ENCODE measurements at regions not wholly inside any gene's neighbourhood (a gene's known extent, or its start where the extent isn't known, plus 50 kb on each side); places are given as distances from the start of the nearest gene placed in this dataset.

GRCh38 chr18:33875029-33875565 lies 297.1 kb downstream of the ASXL3 start:
- H3K4me3 ChIP-seq (ENCODE audit: low read depth, low read length), result no peak overlapping the region
- TF ChIP-seq, protein P1, sequence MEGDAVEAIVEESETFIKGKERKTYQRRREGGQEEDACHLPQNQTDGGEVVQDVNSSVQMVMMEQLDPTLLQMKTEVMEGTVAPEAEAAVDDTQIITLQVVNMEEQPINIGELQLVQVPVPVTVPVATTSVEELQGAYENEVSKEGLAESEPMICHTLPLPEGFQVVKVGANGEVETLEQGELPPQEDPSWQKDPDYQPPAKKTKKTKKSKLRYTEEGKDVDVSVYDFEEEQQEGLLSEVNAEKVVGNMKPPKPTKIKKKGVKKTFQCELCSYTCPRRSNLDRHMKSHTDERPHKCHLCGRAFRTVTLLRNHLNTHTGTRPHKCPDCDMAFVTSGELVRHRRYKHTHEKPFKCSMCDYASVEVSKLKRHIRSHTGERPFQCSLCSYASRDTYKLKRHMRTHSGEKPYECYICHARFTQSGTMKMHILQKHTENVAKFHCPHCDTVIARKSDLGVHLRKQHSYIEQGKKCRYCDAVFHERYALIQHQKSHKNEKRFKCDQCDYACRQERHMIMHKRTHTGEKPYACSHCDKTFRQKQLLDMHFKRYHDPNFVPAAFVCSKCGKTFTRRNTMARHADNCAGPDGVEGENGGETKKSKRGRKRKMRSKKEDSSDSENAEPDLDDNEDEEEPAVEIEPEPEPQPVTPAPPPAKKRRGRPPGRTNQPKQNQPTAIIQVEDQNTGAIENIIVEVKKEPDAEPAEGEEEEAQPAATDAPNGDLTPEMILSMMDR (IDR thresholded peaks at IDR 0.05; ENCODE audit: borderline replicate concordance, insufficient read depth, low read depth, low read length), result no peak

GRCh38 chr18:33873112-33873511 lies 295.1 kb downstream of the ASXL3 start:
- no peak overlapping the region for H3K4me3 ChIP-seq (ENCODE audit: low read depth, low read length)
- TF ChIP-seq, protein P1 (IDR thresholded peaks at IDR 0.05; ENCODE audit: borderline replicate concordance, insufficient read depth, low read depth, low read length), result no peak

- TF ChIP-seq, protein P1 (IDR thresholded peaks at IDR 0.05; ENCODE audit: borderline replicate concordance, insufficient read depth, low read depth, low read length), result no peak
- no peak overlapping the region for H3K4me3 ChIP-seq (ENCODE audit: low read depth, low read length)
Observed at GRCh38 chr18:33871363-33872025, 293.5 kb downstream of the ASXL3 start.

GRCh38 chr18:33870059-33870458 lies 292.0 kb downstream of the ASXL3 start:
- no peak overlapping the region for H3K4me3 ChIP-seq (ENCODE audit: low read depth, low read length)
- TF ChIP-seq, protein P1 (IDR thresholded peaks at IDR 0.05; ENCODE audit: borderline replicate concordance, insufficient read depth, low read depth, low read length), result no peak

DNA sequence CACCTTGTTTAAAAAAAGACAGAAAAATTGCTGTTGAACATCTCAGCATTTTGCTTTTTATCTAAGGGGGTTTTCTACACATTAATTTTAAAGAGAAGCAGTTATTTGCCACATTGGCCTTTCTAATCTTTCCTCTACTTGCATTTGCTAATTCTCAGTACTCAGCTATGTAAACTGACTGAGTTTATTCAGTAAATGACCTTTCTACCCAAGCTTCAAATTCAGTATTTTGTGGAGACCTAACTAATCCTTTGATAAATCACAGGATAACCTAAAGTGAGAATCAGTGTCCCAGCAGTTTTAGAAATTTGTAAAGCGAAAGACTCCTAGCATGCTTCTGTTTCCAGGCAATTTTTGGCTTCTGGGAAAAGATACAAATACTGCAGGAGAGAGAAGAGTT lies 288.4 kb downstream of the ASXL3 start:
- TF ChIP-seq, protein P1 (IDR thresholded peaks at IDR 0.05; ENCODE audit: borderline replicate concordance, insufficient read depth, low read depth, low read length), result no peak
- H3K4me3 ChIP-seq (ENCODE audit: low read depth, low read length), result no peak overlapping the region

DNA sequence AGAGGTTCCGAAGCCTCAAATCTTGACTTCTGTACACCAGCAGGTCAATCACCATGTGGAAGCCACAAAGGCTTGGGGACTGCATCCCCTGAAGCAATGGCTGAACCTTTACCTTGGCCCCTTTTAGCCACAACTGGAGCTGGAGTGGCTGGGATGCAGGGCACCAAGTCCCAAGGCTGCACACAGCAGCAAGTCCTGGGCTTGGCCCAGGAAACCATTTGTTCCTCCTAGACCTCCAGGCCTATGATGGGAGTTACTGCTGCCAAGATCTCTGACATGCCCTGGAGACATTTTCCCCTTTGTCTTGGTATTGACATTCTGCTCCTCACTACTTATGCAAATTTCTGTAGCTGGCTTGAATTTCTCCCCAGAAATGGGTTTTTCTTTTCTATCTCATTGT lies 285.9 kb downstream of the ASXL3 start:
- TF ChIP-seq, protein P1 (IDR thresholded peaks at IDR 0.05; ENCODE audit: borderline replicate concordance, insufficient read depth, low read depth, low read length), result no peak

GRCh38 chr18:33854827-33855139 lies 276.8 kb downstream of the ASXL3 start:
- TF ChIP-seq, protein P1 (IDR thresholded peaks at IDR 0.05; ENCODE audit: borderline replicate concordance, insufficient read depth, low read depth, low read length), result no peak

More for the DNA sequence above, 285.9 kb downstream of the ASXL3 start:
- H3K4me3 ChIP-seq (ENCODE audit: low read depth, low read length), result no peak overlapping the region

More at GRCh38 chr18:33854827-33855139, 276.8 kb downstream of the ASXL3 start:
- H3K4me3 ChIP-seq (ENCODE audit: low read depth, low read length), result no peak overlapping the region

All from GM12875 (cell line).